Activated CD4-positive, alpha-beta T cell treated with anti-CD3 and anti-CD28 coated beads, Interleukin-2, Interleukin-4, amounts not matched to agents 100 ng/mL and 50 ng/mL, durations not matched to agents 16 hours and 8 hours (primary cell): ENCODE measurements at regions not wholly inside any gene's neighbourhood (a gene's known extent, or its start where the extent isn't known, plus 50 kb on each side); places are given as distances from the start of the nearest gene placed in this dataset.
"Not testable (repeated sequence)": the region's sequence is repeated elsewhere in the genome, so short reads cannot be mapped to it uniquely, and the experiment has no call there.

Source experiments
- DNase-seq: peaks from one replicate; pipeline ENCODE4 v3.0.0-alpha.2; 2020; ENCODE audit warnings: low spot score

GRCh38 chr9:41839786-41840185 lies 289.4 kb downstream of the CNTNAP3B start:
- DNase-seq: not testable (repeated sequence)

GRCh38 chr9:41838953-41839352 lies 290.3 kb downstream of the CNTNAP3B start:
- DNase-seq: not testable (repeated sequence)

GRCh38 chr9:41838562-41838851 lies 290.7 kb downstream of the CNTNAP3B start:
- not testable (repeated sequence) for DNase-seq

- DNase-seq: not testable (repeated sequence)
Observed at GRCh38 chr9:41837684-41838561, 291.3 kb downstream of the CNTNAP3B start.

GRCh38 chr9:41833108-41833507 lies 296.1 kb downstream of the CNTNAP3B start:
- DNase-seq: not testable (repeated sequence)

GRCh38 chr9:41824723-41825122 lies 304.5 kb downstream of the CNTNAP3B start:
- DNase-seq: not testable (repeated sequence)

- DNase-seq: not testable (repeated sequence)
Observed at GRCh38 chr9:41802706-41803105, 326.5 kb downstream of the CNTNAP3B start.

GRCh38 chr9:41798684-41799083 lies 330.5 kb downstream of the CNTNAP3B start:
- not testable (repeated sequence) for DNase-seq

- DNase-seq: not testable (repeated sequence)
Observed at GRCh38 chr9:41790719-41791363, 338.4 kb downstream of the CNTNAP3B start.

- not testable (repeated sequence) for DNase-seq
Observed at GRCh38 chr9:41790007-41790406, 339.2 kb downstream of the CNTNAP3B start.

GRCh38 chr9:41789387-41789786 lies 339.8 kb downstream of the CNTNAP3B start:
- DNase-seq: not testable (repeated sequence)

- DNase-seq: not testable (repeated sequence)
Observed at GRCh38 chr9:41787951-41788350, 341.3 kb downstream of the CNTNAP3B start.

GRCh38 chr9:41787270-41787669 lies 342.0 kb downstream of the CNTNAP3B start:
- not testable (repeated sequence) for DNase-seq

- not testable (repeated sequence) for DNase-seq
Observed at GRCh38 chr9:41784006-41784405, 345.2 kb downstream of the CNTNAP3B start.

- DNase-seq: not testable (repeated sequence)
Observed at GRCh38 chr9:41783070-41783810, 346.0 kb downstream of the CNTNAP3B start.

- not testable (repeated sequence) for DNase-seq
Observed at GRCh38 chr9:41781899-41782298, 347.3 kb downstream of the CNTNAP3B start.

GRCh38 chr9:41779897-41780406 lies 349.3 kb downstream of the CNTNAP3B start:
- DNase-seq: not testable (repeated sequence)

GRCh38 chr9:41779192-41779591 lies 350.0 kb downstream of the CNTNAP3B start:
- DNase-seq: not testable (repeated sequence)

- DNase-seq: not testable (repeated sequence)
Observed at GRCh38 chr9:41778535-41779071, 350.6 kb downstream of the CNTNAP3B start.

- not testable (repeated sequence) for DNase-seq
Observed at GRCh38 chr9:41777536-41777935, 351.7 kb downstream of the CNTNAP3B start.

- DNase-seq: not testable (repeated sequence)
Observed at GRCh38 chr9:41772541-41772940, 356.7 kb downstream of the CNTNAP3B start.

- not testable (repeated sequence) for DNase-seq
Observed at GRCh38 chr9:41771693-41772092, 357.5 kb downstream of the CNTNAP3B start.
